Jurkat, Clone E6-1 (cell line): ENCODE measurements at regions not wholly inside any gene's neighbourhood (a gene's known extent, or its start where the extent isn't known, plus 50 kb on each side); places are given as distances from the start of the nearest gene placed in this dataset.

Experiments
- DNase-seq: peaks from one replicate; pipeline ENCODE4 v3.0.0-alpha.2; 2011; ENCODE audit warnings: low read depth, low spot score
- H3K4me3 ChIP-seq: 2 replicates; pipeline ENCODE4 v1.5.1; 2011; ENCODE audit warnings: mild to moderate bottlenecking, low read length, control low read depth, moderate library complexity

GRCh38 chr19:27694361-27695055, 1518.4 kb downstream of the UQCRFS1 start:
- H3K4me3 ChIP-seq: no peak overlapping the region
- DNase-seq: no peak

GRCh38 chr19:27691991-27692390, 1521.0 kb downstream of the UQCRFS1 start:
- no peak overlapping the region for H3K4me3 ChIP-seq
- DNase-seq: no peak

GRCh38 chr19:27689734-27690241, 1523.2 kb downstream of the UQCRFS1 start:
- H3K4me3 ChIP-seq: no peak overlapping the region
- DNase-seq: no peak

GRCh38 chr19:27684293-27684692, 1528.7 kb downstream of the UQCRFS1 start:
- no peak overlapping the region for H3K4me3 ChIP-seq
- DNase-seq: no peak

- peak; percentile 55 for DNase-seq
These were observed 1531.0 kb downstream of the UQCRFS1 start for GRCh38 chr19:27681972-27682371.

GRCh38 chr19:27679905-27680304, 1533.0 kb downstream of the UQCRFS1 start:
- DNase-seq: no peak
- no peak overlapping the region for H3K4me3 ChIP-seq

More at GRCh38 chr19:27681972-27682371, 1531.0 kb downstream of the UQCRFS1 start:
- no peak overlapping the region for H3K4me3 ChIP-seq

- no peak for DNase-seq
These were observed 1533.6 kb downstream of the UQCRFS1 start for GRCh38 chr19:27679399-27679798.

GRCh38 chr19:27676877-27677276, 1536.1 kb downstream of the UQCRFS1 start:
- H3K4me3 ChIP-seq: no peak overlapping the region
- DNase-seq: no peak

More at GRCh38 chr19:27679399-27679798, 1533.6 kb downstream of the UQCRFS1 start:
- H3K4me3 ChIP-seq: no peak overlapping the region

- H3K4me3 ChIP-seq: no peak overlapping the region
- DNase-seq: no peak
These were observed 1536.6 kb downstream of the UQCRFS1 start for GRCh38 chr19:27676334-27676733.

GRCh38 chr19:27675771-27676170, 1537.2 kb downstream of the UQCRFS1 start:
- no peak for DNase-seq
- H3K4me3 ChIP-seq: no peak overlapping the region

- no peak overlapping the region for H3K4me3 ChIP-seq
- no peak for DNase-seq
These were observed 1538.2 kb downstream of the UQCRFS1 start for GRCh38 chr19:27674701-27675100.

- DNase-seq: no peak
- H3K4me3 ChIP-seq: no peak overlapping the region
These were observed 1539.0 kb downstream of the UQCRFS1 start for GRCh38 chr19:27673986-27674385.

- DNase-seq: no peak
- no peak overlapping the region for H3K4me3 ChIP-seq
These were observed 1540.5 kb downstream of the UQCRFS1 start for GRCh38 chr19:27672309-27673047.

GRCh38 chr19:27671876-27672275, 1541.1 kb downstream of the UQCRFS1 start:
- H3K4me3 ChIP-seq: no peak overlapping the region
- no peak for DNase-seq

GRCh38 chr19:27660428-27660827, 1552.5 kb downstream of the UQCRFS1 start:
- no peak for DNase-seq

GRCh38 chr19:27657271-27658051, 1555.5 kb downstream of the UQCRFS1 start:
- no peak for DNase-seq
- no peak overlapping the region for H3K4me3 ChIP-seq

More at GRCh38 chr19:27660428-27660827, 1552.5 kb downstream of the UQCRFS1 start:
- H3K4me3 ChIP-seq: no peak overlapping the region

- DNase-seq: no peak
- H3K4me3 ChIP-seq: no peak overlapping the region
These were observed 1558.5 kb downstream of the UQCRFS1 start for GRCh38 chr19:27654266-27654990.

- DNase-seq: no peak
- no peak overlapping the region for H3K4me3 ChIP-seq
These were observed 1560.2 kb downstream of the UQCRFS1 start for GRCh38 chr19:27652796-27653195.

- H3K4me3 ChIP-seq: no peak overlapping the region
- DNase-seq: no peak
These were observed 1560.7 kb downstream of the UQCRFS1 start for GRCh38 chr19:27652281-27652680.
